ENCODE measurements at regions not wholly inside any gene's neighbourhood (a gene's known extent, or its start where the extent isn't known, plus 50 kb on each side); places are given as distances from the start of the nearest gene placed in this dataset.
"Not testable (repeated sequence)": the region's sequence is repeated elsewhere in the genome, so short reads cannot be mapped to it uniquely, and the experiment has no call there.

DNA sequence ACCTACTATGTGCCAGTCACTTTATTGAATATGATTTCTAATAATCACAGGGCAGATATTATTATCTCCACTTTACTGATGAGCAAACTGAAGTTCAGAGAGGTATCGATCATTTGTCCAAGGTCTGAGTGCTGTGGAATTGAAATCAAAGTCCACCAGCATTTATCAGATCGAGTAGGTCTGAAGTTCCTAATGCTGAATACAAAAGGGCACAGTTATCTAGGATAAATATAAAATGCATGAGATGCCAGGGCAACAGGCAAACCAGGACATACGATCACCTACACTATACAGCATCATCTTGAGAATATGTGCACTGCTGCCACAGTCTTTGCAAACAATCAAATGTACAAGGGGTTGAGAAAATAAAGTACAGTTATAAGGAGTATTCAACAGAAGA is 57.2 kb upstream of the SH3RF1 start:
- H3K36me3 ChIP-seq = no peaks in the 10 kb centered on the region
- H3K27me3 ChIP-seq = no peaks in the 10 kb centered on the region
- TF ChIP-seq, protein P1, sequence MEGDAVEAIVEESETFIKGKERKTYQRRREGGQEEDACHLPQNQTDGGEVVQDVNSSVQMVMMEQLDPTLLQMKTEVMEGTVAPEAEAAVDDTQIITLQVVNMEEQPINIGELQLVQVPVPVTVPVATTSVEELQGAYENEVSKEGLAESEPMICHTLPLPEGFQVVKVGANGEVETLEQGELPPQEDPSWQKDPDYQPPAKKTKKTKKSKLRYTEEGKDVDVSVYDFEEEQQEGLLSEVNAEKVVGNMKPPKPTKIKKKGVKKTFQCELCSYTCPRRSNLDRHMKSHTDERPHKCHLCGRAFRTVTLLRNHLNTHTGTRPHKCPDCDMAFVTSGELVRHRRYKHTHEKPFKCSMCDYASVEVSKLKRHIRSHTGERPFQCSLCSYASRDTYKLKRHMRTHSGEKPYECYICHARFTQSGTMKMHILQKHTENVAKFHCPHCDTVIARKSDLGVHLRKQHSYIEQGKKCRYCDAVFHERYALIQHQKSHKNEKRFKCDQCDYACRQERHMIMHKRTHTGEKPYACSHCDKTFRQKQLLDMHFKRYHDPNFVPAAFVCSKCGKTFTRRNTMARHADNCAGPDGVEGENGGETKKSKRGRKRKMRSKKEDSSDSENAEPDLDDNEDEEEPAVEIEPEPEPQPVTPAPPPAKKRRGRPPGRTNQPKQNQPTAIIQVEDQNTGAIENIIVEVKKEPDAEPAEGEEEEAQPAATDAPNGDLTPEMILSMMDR (IDR thresholded peaks at IDR 0.05) = no peak
- TF ChIP-seq POLR2A (IDR thresholded peaks at IDR 0.05) = no peak
- intact Hi-C loops (cut with DNase I) = no loop called here
- H3K4me1 ChIP-seq = no peaks in the 10 kb centered on the region
- DNase-seq = no peak
- ATAC-seq = no peak
- H3K9me3 ChIP-seq = peaks cover 0 to 3% (median 0%) of the 10 kb centered on the region in 12 donors
- WGBS, 4 donors = 84 to 93% (median 90%) methylated on average over 3 of the region's 3 CpGs
- no peak overlapping the region for H3K4me3 ChIP-seq
- H3K27ac ChIP-seq = no peak overlapping the region

DNA sequence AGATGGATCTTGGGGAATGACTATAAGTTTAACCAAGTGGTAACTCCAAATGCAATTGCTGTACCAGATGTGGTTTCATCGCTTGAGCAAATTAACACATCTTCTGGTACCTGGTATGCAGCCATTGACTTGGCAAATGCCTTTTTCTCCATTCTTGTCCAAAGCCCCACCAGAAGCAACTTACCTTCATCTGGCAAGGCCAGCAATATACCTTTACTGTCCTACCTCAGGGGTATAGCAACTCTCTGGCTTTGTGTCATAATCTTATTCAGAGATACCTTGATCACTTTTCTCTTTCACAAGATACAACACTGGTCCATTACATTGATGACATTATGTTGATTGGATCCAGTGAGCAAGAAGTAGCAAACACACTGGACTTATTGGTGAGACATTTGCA is 53.2 kb upstream of the SH3RF1 start:
- H3K36me3 ChIP-seq; H3K27ac ChIP-seq; ATAC-seq; DNase-seq; H3K4me1 ChIP-seq; H3K4me3 ChIP-seq; H3K27me3 ChIP-seq; intact Hi-C loops (cut with DNase I); H3K9me3 ChIP-seq: not testable (repeated sequence)
- 95 to 100% (median 98%) methylated on average over 1 of the region's 1 CpG for WGBS, 4 donors

DNA sequence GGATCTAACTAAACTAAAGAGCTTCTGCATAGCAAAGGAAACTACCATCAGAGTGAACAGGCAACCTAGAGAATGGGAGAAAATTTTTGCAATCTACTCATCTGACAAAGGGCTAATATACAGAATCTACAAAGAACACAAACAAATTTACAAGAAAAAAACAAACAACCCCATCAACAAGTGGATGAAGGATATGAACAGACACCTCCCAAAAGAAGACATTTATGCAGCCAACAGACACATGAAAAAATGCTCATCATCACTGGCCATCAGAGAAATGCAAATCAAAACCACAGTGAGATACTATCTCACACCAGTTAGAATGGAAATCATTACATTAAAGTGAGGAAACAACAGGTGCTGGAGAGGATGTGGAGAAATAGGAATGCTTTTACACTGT is 52.1 kb upstream of the SH3RF1 start:
- H3K4me3 ChIP-seq; H3K4me1 ChIP-seq; H3K27ac ChIP-seq; H3K27me3 ChIP-seq; ATAC-seq; H3K36me3 ChIP-seq; intact Hi-C loops (cut with DNase I); H3K9me3 ChIP-seq; DNase-seq: not testable (repeated sequence)
